WERI-Rb-1 (cell line): ENCODE measurements at regions not wholly inside any gene's neighbourhood (a gene's known extent, or its start where the extent isn't known, plus 50 kb on each side); places are given as distances from the start of the nearest gene placed in this dataset.

Source experiments
- DNase-seq: peaks from one replicate; pipeline ENCODE4 v3.0.0-alpha.2; 2020
- H3K27ac ChIP-seq: fragments of 250-450 bp; sonication (Bioruptor Pico); 2 replicates; pipeline ENCODE4 v1.5.1; 2020; ENCODE audit warnings: mild to moderate bottlenecking, moderate library complexity
- H3K27me3 ChIP-seq: fragments of 250-450 bp; sonication (Bioruptor Pico); 2 replicates; pipeline ENCODE4 v1.5.1; 2021; ENCODE audit warnings: mild to moderate bottlenecking, low read depth, moderate library complexity; ENCODE audit not compliant: insufficient read depth, severe bottlenecking
- H3K36me3 ChIP-seq: fragments of 250-450 bp; sonication (Bioruptor Pico); 2 replicates; pipeline ENCODE4 v1.5.1; 2020; ENCODE audit warnings: mild to moderate bottlenecking, moderate library complexity
- H3K4me3 ChIP-seq: 2 replicates; pipeline ENCODE4 v1.5.1; 2011; ENCODE audit warnings: low read depth, mild to moderate bottlenecking, control low read depth, low read length
- H3K9me3 ChIP-seq: fragments of 250-450 bp; sonication (Bioruptor Pico); 2 replicates; pipeline ENCODE4 v1.5.1; 2021; ENCODE audit warnings: mild to moderate bottlenecking, moderate library complexity; ENCODE audit not compliant: severe bottlenecking
- TF ChIP-seq, protein P1 (sequence below): IDR thresholded peaks from 2 replicates; pipeline ENCODE4 v1.5.1; 2011; ENCODE audit warnings: low read depth, mild to moderate bottlenecking, control low read depth, inconsistent platforms, low read length

DNA sequence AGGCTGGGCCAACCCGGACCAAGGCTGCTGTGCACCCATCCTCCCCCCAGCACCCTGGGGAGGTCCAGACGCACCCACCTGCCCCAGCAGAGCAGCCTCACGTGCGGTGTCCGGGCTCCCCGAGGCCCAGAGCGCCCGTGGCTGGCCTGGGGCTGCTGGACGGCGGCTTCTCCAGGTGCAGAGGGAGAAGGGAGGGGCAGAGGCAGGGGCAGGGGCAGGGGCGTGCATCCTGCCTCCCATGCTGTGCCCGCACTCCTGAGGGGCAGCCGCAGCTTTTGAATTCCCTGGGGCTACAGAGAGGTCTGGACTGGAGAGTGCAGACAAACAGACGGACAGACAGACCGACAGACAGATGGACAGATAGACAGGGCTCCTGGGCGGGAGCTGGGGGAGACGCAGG lies 83.6 kb upstream of the PRR5 start:
- H3K27me3 ChIP-seq = no peaks in the 10 kb centered on the region
- TF ChIP-seq, protein P1, sequence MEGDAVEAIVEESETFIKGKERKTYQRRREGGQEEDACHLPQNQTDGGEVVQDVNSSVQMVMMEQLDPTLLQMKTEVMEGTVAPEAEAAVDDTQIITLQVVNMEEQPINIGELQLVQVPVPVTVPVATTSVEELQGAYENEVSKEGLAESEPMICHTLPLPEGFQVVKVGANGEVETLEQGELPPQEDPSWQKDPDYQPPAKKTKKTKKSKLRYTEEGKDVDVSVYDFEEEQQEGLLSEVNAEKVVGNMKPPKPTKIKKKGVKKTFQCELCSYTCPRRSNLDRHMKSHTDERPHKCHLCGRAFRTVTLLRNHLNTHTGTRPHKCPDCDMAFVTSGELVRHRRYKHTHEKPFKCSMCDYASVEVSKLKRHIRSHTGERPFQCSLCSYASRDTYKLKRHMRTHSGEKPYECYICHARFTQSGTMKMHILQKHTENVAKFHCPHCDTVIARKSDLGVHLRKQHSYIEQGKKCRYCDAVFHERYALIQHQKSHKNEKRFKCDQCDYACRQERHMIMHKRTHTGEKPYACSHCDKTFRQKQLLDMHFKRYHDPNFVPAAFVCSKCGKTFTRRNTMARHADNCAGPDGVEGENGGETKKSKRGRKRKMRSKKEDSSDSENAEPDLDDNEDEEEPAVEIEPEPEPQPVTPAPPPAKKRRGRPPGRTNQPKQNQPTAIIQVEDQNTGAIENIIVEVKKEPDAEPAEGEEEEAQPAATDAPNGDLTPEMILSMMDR = no peak
- H3K9me3 ChIP-seq = peaks cover 11% of the 10 kb centered on the region
- no peaks in the 10 kb centered on the region for H3K36me3 ChIP-seq
- no peak overlapping the region; the same call in 1 of the 2 replicates for H3K27ac ChIP-seq
- H3K4me3 ChIP-seq = no peak overlapping the region
- DNase-seq = no peak

DNA sequence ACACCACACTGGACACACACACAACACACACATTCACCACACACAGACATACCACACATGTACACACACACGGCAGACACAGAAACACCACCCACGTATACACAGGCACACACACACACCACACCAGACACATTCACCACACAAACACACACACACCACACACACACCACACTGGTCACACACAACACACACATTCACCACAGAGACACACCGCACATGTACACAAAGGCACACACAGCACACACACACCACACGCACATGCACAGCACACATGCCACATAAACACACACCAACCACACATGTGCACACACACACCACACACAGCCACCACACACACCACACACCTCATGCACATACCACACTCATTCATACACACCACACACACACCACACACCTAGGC lies 84.2 kb upstream of the PRR5 start:
- TF ChIP-seq, protein P1 = no peak
- Histone ChIP-seq H3K4me3 (no peak overlapping the region), H3K36me3 (no peaks in the 10 kb centered on the region), H3K27me3 (no peaks in the 10 kb centered on the region), H3K9me3 (peaks cover 11% of the 10 kb centered on the region), H3K27ac (no peak overlapping the region; the same call in 1 of the 2 replicates)
- no peak for DNase-seq

GRCh38 chr22:44616882-44617655 lies 84.9 kb upstream of the PRR5 start:
- TF ChIP-seq, protein P1 = no peak
- H3K27me3 ChIP-seq = no peaks in the 10 kb centered on the region
- peak overlapping the region; percentile 14; the same call in 1 of the 2 replicates for H3K27ac ChIP-seq
- H3K9me3 ChIP-seq = peaks cover 19% of the 10 kb centered on the region
- no peak for DNase-seq
- no peak overlapping the region for H3K4me3 ChIP-seq
- no peaks in the 10 kb centered on the region for H3K36me3 ChIP-seq

DNA sequence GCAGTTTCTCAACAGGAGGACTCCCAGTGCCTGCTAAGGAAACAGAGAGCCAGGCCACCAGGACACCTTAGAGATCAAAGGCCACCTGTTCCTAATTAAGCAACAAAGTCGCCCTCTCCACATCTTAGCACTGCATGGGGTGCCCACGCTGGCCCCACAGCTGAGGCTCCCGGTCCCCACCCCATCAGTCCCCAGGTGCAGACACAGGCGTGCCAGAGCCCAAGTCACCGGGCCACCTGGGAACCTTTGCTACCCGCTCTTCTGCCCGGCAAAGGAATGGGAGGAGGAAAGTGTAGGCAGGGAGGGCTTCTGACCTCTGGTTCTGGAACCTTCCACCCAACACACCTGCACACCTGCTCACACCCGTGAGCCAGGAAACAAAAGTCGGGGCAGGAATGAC lies 85.5 kb upstream of the PRR5 start:
- TF ChIP-seq, protein P1 = no peak

DNA sequence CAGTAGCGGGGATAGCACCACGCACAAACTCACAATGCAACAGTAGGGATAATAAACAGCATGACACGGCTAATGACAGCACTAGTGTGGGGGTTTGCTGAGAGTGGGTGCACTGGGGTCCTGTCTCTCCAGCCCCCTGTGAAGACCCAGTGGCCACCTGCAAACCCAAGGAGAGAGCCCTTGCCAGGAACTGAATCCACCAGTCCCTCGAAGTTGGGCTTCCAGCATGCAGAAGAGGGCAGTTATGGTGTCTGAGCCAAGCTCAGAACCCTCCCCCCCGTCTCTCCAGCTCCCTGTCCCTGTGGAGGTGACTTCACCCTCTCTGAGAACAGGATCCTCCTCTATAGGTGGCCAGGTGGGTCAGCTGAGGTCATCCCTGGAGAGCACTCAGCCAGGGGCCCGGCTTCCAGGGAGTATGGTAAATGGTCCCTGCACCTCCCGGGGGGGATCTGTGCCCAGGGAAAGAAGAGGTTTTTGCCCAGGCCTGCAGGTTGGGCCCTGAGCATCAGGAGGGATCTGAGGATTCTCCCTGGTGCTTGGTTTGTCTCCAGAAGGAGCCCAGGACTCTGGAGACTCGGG lies 86.3 kb upstream of the PRR5 start:
- TF ChIP-seq, protein P1 = no peak
- Histone ChIP-seq H3K9me3 (peaks cover 31% of the 10 kb centered on the region), H3K27ac (no peak overlapping the region), H3K27me3 (no peaks in the 10 kb centered on the region), H3K4me3 (no peak overlapping the region), H3K36me3 (no peaks in the 10 kb centered on the region)
- DNase-seq = no peak

More for the DNA sequence above, 85.5 kb upstream of the PRR5 start:
- Histone ChIP-seq H3K27me3 (no peaks in the 10 kb centered on the region), H3K36me3 (no peaks in the 10 kb centered on the region), H3K9me3 (peaks cover 25% of the 10 kb centered on the region), H3K4me3 (no peak overlapping the region), H3K27ac (peak overlapping the region; percentile 14; the same call in 1 of the 2 replicates)
- no peak for DNase-seq
